Left colon (tissue), 2 donors: ENCODE measurements at regions not wholly inside any gene's neighbourhood (a gene's known extent, or its start where the extent isn't known, plus 50 kb on each side); places are given as distances from the start of the nearest gene placed in this dataset.

Source experiments
- ATAC-seq: fragments of 200-7000 bp; cut with Tn5 transposase; one replicate; pipeline ENCODE4 v1.9.1; 2020; ENCODE audit warnings: mild to moderate bottlenecking, moderate library complexity
- DNase-seq, 2 donors: peaks; one replicate each; pipeline ENCODE4 v3.0.0-alpha.2; 2020
- intact Hi-C, 2 donors: fragments of 100-400 bp; cut with DNase I in 1 of 2; cut with micrococcal nuclease in 1 of 2; formaldehyde crosslinking; loops; one replicate each; pipeline versions ENCODE4 v1.11.2 to v1.14.0; 2022; cut with DNase I, micrococcal nuclease
- donor health status: DM: no; HTN: no; CAD: no.
- donor health status: DM: yes; HTN: yes; CAD: no.

DNA sequence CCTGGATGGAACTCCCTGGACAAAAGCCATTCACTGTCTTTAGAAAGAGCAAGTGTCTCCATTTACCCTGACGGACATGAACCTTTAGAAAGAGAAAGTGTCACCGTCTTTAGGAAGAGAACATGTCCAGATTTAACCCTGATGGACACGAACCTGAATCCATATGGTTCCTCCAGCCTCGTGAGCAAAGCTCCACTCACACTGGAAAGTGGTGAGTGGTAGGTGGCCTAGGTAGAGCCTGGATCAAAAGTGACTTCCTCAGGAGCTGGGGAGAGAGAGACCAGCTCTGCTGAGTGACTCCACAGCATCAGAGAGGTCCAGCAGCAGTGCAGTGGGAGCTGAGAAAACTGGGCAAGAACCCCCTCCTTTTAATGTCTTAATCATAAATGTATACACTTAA is 59.8 kb upstream of the IRS2 start:
- no peak for DNase-seq
- ATAC-seq: no peak
- intact Hi-C loops: no loop called here

DNA sequence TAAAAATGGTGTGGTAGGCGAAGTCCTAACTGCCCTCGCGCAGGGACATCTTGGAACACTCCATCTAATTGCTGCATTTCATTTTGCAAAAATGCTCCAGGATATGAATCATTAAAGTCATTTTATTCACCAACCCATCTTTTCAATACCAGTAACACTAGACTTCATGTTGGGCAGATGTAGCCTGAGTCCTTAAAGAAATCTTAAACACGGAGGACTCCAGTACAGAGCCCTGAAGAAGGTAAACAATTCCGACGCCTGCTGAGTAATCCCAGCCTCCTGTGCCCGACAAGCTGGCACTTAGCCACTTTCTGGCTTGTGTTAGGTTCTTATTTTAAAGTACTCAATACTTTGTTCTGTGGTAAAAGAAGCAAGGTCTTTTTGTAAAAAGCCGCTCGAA is 58.0 kb upstream of the IRS2 start:
- DNase-seq (peak in 1 of 2 donors; percentile 10), ATAC-seq (no peak)
- intact Hi-C loops: no loop called here

DNA sequence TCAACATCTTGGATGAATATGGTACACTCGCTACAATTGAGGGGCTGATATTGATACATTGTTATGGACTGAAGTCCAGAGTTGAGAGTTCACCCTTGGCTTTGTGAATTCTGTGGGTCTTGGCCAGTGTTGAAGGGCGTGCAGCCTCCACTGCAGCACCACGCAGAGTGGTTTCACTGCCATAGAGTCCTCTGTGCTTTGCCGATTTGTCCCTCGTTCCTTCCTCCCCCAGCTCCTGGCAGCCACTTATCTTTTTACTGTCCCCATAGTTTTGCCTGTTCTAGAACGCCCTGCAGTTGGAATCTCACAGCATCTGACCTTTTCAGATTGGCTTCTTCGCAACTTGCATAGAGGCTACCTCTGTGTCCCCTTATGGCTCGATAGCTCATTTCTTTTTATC is 57.3 kb upstream of the IRS2 start:
- DNase-seq: no peak
- ATAC-seq: no peak
- intact Hi-C loops: no loop called here

GRCh38 chr13:109842212-109842920 is 56.0 kb upstream of the IRS2 start:
- ATAC-seq: no peak
- intact Hi-C loops: no loop called here
- no peak for DNase-seq

GRCh38 chr13:109840893-109841287 is 54.5 kb upstream of the IRS2 start:
- ATAC-seq (no peak), DNase-seq (no peak)
- intact Hi-C loops: no loop called here

GRCh38 chr13:109840201-109840892 is 54.0 kb upstream of the IRS2 start:
- intact Hi-C loops: no loop called here
- no peak for ATAC-seq
- no peak for DNase-seq

DNA sequence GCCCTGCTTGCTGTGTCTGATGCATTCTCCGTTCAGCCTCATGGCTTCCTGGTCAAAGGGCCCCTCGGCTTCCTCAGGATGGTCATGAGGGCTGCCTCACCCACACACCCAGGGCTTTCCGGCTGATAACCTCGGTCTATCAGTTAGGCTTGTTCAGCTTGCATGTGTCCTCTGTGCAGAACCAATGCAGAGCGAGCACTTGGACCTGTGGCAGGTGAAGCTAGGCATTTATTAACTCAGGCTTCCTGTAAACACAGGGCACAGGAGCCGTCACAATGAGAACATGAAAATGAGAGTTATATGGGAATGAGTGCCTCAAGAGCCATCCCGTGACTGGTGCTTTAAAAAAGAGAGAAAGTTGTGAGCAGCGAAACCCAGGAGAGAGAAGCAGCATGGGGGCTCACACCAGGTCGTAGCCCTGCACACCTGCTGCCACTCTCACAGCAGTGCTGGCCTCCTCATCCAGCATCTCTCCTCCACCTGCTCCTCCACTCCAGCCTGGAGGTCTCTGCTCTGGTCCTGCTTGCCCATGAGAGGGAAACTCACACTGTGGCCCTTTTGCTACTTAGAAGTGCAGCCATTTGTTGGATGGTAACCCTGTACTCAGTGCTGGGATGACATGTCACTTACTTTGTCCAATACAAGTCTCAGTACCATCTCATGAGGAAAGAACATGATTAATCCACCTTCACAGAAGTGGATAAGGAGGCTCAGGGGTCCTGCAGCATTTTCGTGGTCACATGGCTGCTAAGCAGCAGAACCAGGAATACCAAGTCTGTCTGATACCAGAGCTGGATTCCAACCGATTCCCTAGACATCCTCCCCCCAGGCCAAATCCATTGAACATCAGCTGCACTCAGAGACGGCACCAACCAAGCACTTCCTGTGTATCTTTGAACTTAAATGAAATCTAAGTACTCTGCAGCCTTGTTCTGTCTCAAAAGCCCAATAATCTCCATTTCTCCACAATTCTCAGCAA is 50.5 kb upstream of the IRS2 start:
- intact Hi-C loops: no loop called here
- peak; percentile 55 to 74 for DNase-seq
- ATAC-seq: peak; percentile 100
